OCI-LY3 (cell line): ENCODE measurements at regions not wholly inside any gene's neighbourhood (a gene's known extent, or its start where the extent isn't known, plus 50 kb on each side); places are given as distances from the start of the nearest gene placed in this dataset.

Experiments
- H2AFZ ChIP-seq: fragments of 200-600, 300-600 bp; shearing (Covaris generic); 2 replicates; pipeline ENCODE4 v1.6.0; 2014; ENCODE audit warnings: antibody characterized with exemption, low read depth, low read length
- H3K27ac ChIP-seq: fragments of 200-600, 300-600 bp; sonication (generic); 2 replicates; pipeline ENCODE4 v1.5.1; 2014; ENCODE audit warnings: mild to moderate bottlenecking, low read length, moderate library complexity, mixed read lengths
- H3K27me3 ChIP-seq: fragments of 200-600, 300-600 bp; sonication (generic); 2 replicates; pipeline ENCODE4 v1.6.1; 2014; ENCODE audit warnings: low read depth, low read length, mixed read lengths
- H3K36me3 ChIP-seq: fragments of 200-600, 300-600 bp; sonication (generic); replicated peaks from 2 replicates; pipeline ENCODE3; 2014; ENCODE audit warnings: low read depth, low read length, mixed read lengths
- H3K4me1 ChIP-seq: fragments of 300-600, 200-600 bp; sonication (generic); 2 replicates; pipeline ENCODE4 v1.6.1; 2014; ENCODE audit warnings: low read length, mixed read lengths
- H3K4me2 ChIP-seq: fragments of 200-600, 300-600 bp; sonication (generic); 2 replicates; pipeline ENCODE4 v1.6.1; 2014; ENCODE audit warnings: low read length, mixed read lengths
- H3K4me3 ChIP-seq: fragments of 300-600, 200-600 bp; sonication (generic); 2 replicates; pipeline ENCODE4 v1.5.1; 2014; ENCODE audit warnings: antibody characterized with exemption, mild to moderate bottlenecking, low read length, moderate library complexity
- H3K79me2 ChIP-seq: fragments of 300-600, 200-600 bp; shearing (Covaris generic); 2 replicates; pipeline ENCODE4 v1.6.1; 2014; ENCODE audit warnings: mild to moderate bottlenecking, low read length, mixed read lengths
- H3K9ac ChIP-seq: fragments of 300-600, 200-600 bp; shearing (Covaris generic); 2 replicates; pipeline ENCODE4 v1.6.0; 2014; ENCODE audit warnings: mild to moderate bottlenecking, low read length, moderate library complexity
- H3K9me3 ChIP-seq: fragments of 200-600, 300-600 bp; shearing (Covaris generic); 2 replicates; pipeline ENCODE4 v1.6.1; 2014; ENCODE audit warnings: low read length, mixed read lengths; ENCODE audit not compliant: insufficient read depth
- H4K20me1 ChIP-seq: fragments of 200-600, 300-600 bp; sonication (generic); 2 replicates; pipeline ENCODE4 v1.6.1; 2016; ENCODE audit warnings: low read length, mixed read lengths; ENCODE audit not compliant: insufficient read depth
- EZH2phosphoT487 ChIP-seq: fragments of 200-600 bp; shearing (Covaris generic); IDR thresholded peaks from 2 replicates; pipeline ENCODE4 v1.6.1; 2018; ENCODE audit warnings: antibody characterized with exemption, mixed run types, low read depth
- TF ChIP-seq, protein P1 (sequence below): fragments of 200-600, 300-600 bp; sonication (generic); IDR thresholded peaks from 2 replicates; pipeline ENCODE4 v1.5.1; 2014; ENCODE audit warnings: antibody characterized with exemption, low read length, low read depth

- H3K79me2 ChIP-seq = no peaks in the 10 kb centered on the region
- no peaks in the 10 kb centered on the region for H3K9me3 ChIP-seq
- no peak overlapping the region for H3K27ac ChIP-seq
- no peak overlapping the region for H2AFZ ChIP-seq
- no peaks in the 10 kb centered on the region for H4K20me1 ChIP-seq
- H3K27me3 ChIP-seq = no peaks in the 10 kb centered on the region
- no peak overlapping the region for H3K9ac ChIP-seq
- no peaks in the 10 kb centered on the region for H3K36me3 ChIP-seq
- TF ChIP-seq EZH2phosphoT487 = no peak
- TF ChIP-seq, protein P1, sequence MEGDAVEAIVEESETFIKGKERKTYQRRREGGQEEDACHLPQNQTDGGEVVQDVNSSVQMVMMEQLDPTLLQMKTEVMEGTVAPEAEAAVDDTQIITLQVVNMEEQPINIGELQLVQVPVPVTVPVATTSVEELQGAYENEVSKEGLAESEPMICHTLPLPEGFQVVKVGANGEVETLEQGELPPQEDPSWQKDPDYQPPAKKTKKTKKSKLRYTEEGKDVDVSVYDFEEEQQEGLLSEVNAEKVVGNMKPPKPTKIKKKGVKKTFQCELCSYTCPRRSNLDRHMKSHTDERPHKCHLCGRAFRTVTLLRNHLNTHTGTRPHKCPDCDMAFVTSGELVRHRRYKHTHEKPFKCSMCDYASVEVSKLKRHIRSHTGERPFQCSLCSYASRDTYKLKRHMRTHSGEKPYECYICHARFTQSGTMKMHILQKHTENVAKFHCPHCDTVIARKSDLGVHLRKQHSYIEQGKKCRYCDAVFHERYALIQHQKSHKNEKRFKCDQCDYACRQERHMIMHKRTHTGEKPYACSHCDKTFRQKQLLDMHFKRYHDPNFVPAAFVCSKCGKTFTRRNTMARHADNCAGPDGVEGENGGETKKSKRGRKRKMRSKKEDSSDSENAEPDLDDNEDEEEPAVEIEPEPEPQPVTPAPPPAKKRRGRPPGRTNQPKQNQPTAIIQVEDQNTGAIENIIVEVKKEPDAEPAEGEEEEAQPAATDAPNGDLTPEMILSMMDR = no peak
- no peak overlapping the region for H3K4me2 ChIP-seq
- no peaks in the 10 kb centered on the region for H3K4me1 ChIP-seq
- H3K4me3 ChIP-seq = no peak overlapping the region
Measured at GRCh38 chr4:30543057-30543456, 177.1 kb upstream of the PCDH7 start.

GRCh38 chr4:30553151-30553550 is 167.0 kb upstream of the PCDH7 start:
- H3K27ac ChIP-seq = no peak overlapping the region
- no peaks in the 10 kb centered on the region for H4K20me1 ChIP-seq
- H3K36me3 ChIP-seq = no peaks in the 10 kb centered on the region
- no peaks in the 10 kb centered on the region for H3K4me1 ChIP-seq
- H3K27me3 ChIP-seq = no peaks in the 10 kb centered on the region
- TF ChIP-seq, protein P1 = no peak
- no peak for TF ChIP-seq EZH2phosphoT487
- no peak overlapping the region for H3K4me3 ChIP-seq
- no peak overlapping the region for H2AFZ ChIP-seq
- no peaks in the 10 kb centered on the region for H3K9me3 ChIP-seq
- no peak overlapping the region for H3K4me2 ChIP-seq
- H3K9ac ChIP-seq = no peak overlapping the region
- H3K79me2 ChIP-seq = no peaks in the 10 kb centered on the region

- Histone ChIP-seq H3K4me1 (no peaks in the 10 kb centered on the region), H4K20me1 (no peaks in the 10 kb centered on the region), H3K9me3 (no peaks in the 10 kb centered on the region), H3K4me2 (no peak overlapping the region), H3K36me3 (no peaks in the 10 kb centered on the region), H3K27ac (no peak overlapping the region), H3K79me2 (no peaks in the 10 kb centered on the region), H3K4me3 (no peak overlapping the region), H3K27me3 (no peaks in the 10 kb centered on the region), H2AFZ (no peak overlapping the region), H3K9ac (no peak overlapping the region)
- TF ChIP-seq EZH2phosphoT487 = no peak
- TF ChIP-seq, protein P1 = no peak
Measured at GRCh38 chr4:30553706-30554105, 166.5 kb upstream of the PCDH7 start.

- no peak overlapping the region for H3K4me2 ChIP-seq
- no peaks in the 10 kb centered on the region for H4K20me1 ChIP-seq
- no peak overlapping the region for H3K27ac ChIP-seq
- H3K4me1 ChIP-seq = no peaks in the 10 kb centered on the region
- H3K4me3 ChIP-seq = no peak overlapping the region
- H3K27me3 ChIP-seq = no peaks in the 10 kb centered on the region
- TF ChIP-seq, protein P1 = no peak
- no peak for TF ChIP-seq EZH2phosphoT487
- H2AFZ ChIP-seq = no peak overlapping the region
- no peak overlapping the region for H3K9ac ChIP-seq
- no peaks in the 10 kb centered on the region for H3K9me3 ChIP-seq
- no peaks in the 10 kb centered on the region for H3K79me2 ChIP-seq
- H3K36me3 ChIP-seq = no peaks in the 10 kb centered on the region
Measured at GRCh38 chr4:30555775-30556174, 164.4 kb upstream of the PCDH7 start.
